ENCODE measurements at regions not wholly inside any gene's neighbourhood (a gene's known extent, or its start where the extent isn't known, plus 50 kb on each side); places are given as distances from the start of the nearest gene placed in this dataset.

DNA sequence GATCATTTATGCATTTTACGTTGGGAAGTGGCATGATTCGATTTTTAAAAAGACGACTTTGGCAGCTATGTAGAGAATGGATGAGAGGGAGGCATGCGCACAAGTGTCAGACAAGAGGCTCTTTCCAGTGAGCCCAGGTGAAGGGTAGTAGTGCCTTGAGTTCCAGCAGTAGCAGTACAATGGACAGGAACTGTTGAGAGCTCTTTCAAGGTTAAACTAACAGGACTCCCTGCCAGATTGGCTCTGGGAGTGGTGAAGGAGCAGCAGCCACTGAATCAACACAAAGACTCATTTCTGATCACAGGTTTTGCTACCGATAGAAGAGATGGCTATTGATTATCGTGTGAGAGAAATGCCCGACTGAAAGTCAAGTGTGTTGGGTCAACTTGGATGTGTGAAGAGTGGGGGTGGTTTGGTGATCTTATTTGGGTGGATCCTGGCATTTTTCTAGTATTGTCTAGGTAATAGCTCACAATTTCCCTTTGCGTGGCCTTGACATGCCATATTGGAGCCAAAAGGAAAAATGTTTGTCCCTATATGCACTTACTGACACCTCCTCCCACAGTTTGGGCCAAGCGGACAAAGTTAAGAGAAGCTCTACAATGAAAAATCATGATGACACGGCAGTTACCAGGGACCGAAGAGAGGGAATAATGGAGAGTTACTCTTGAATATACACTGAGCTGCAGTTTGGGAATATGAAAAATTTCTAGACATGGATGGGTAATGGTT lies 81.6 kb upstream of the MDFIC2 start:
- no TSS peak for BruUV-seq (replicated peaks)
- Mint-ChIP-seq H3K36me3 (ENCODE audit: insufficient read depth, unreplicated experiment) (no peaks in the 10 kb centered on the region), H3K9me3 (ENCODE audit: unreplicated experiment) (no peaks in the 10 kb centered on the region), H3K4me3 (ENCODE audit: unreplicated experiment) (no peak overlapping the region), H3K27ac (ENCODE audit: low read depth, unreplicated experiment) (no peak overlapping the region), H3K27me3 (ENCODE audit: insufficient read depth, unreplicated experiment) (peaks cover 86% of the 10 kb centered on the region), H3K4me1 (ENCODE audit: insufficient read depth, unreplicated experiment) (no peaks in the 10 kb centered on the region)
- ChIA-PET POLR2A (no interaction called here), CTCF (interaction anchor here (0.7 to 1.9 kb wide), 4 partner anchors 19 to 625 kb away, joined by 3 to 5 read pairs (median 4); no protein-coding TSS in a partner anchor)
- intact Hi-C loops (cut with micrococcal nuclease) = no loop called here
- TF ChIP-seq, protein P1, sequence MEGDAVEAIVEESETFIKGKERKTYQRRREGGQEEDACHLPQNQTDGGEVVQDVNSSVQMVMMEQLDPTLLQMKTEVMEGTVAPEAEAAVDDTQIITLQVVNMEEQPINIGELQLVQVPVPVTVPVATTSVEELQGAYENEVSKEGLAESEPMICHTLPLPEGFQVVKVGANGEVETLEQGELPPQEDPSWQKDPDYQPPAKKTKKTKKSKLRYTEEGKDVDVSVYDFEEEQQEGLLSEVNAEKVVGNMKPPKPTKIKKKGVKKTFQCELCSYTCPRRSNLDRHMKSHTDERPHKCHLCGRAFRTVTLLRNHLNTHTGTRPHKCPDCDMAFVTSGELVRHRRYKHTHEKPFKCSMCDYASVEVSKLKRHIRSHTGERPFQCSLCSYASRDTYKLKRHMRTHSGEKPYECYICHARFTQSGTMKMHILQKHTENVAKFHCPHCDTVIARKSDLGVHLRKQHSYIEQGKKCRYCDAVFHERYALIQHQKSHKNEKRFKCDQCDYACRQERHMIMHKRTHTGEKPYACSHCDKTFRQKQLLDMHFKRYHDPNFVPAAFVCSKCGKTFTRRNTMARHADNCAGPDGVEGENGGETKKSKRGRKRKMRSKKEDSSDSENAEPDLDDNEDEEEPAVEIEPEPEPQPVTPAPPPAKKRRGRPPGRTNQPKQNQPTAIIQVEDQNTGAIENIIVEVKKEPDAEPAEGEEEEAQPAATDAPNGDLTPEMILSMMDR (IDR thresholded peaks at IDR 0.05; ENCODE audit: unreplicated experiment) = no peak
- no peak for DNase-seq (ENCODE audit: unreplicated experiment)

DNA sequence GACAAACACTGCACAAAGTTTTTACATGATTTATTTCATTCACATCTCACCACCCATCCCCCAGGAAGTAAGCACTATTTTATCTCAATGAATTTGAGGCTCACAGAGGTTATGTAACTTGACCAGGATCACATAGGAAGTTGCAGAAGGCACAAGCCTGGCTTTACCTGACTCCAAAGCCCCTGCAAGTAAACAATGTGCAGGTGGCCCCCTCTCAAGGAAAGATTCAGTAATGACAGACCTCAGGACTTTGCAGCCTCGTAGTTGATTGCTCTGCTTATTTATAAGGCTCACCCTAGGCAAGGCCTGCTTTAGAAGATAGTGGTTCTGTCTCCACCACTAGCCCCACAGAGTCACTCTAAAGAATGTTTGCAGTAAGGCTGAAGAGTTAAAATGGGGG lies 79.8 kb upstream of the MDFIC2 start:
- no peak for DNase-seq (ENCODE audit: unreplicated experiment)
- H3K36me3 Mint-ChIP-seq (ENCODE audit: insufficient read depth, unreplicated experiment) = no peaks in the 10 kb centered on the region
- intact Hi-C loops (cut with micrococcal nuclease) = no loop called here
- POLR2A ChIA-PET = no interaction called here
- no peak overlapping the region for H3K4me3 Mint-ChIP-seq (ENCODE audit: unreplicated experiment)
- H3K4me1 Mint-ChIP-seq (ENCODE audit: insufficient read depth, unreplicated experiment) = no peaks in the 10 kb centered on the region
- TF ChIP-seq, protein P1 (IDR thresholded peaks at IDR 0.05; ENCODE audit: unreplicated experiment) = no peak
- BruUV-seq (replicated peaks) = no TSS peak
- no peak overlapping the region for H3K27ac Mint-ChIP-seq (ENCODE audit: low read depth, unreplicated experiment)
- no peaks in the 10 kb centered on the region for H3K9me3 Mint-ChIP-seq (ENCODE audit: unreplicated experiment)
- H3K27me3 Mint-ChIP-seq (ENCODE audit: insufficient read depth, unreplicated experiment) = peaks cover 92% of the 10 kb centered on the region
- CTCF ChIA-PET = interaction anchor here (1.9 kb wide), 1 partner anchor 34 kb away, joined by 5 read pairs; no protein-coding TSS in a partner anchor

DNA sequence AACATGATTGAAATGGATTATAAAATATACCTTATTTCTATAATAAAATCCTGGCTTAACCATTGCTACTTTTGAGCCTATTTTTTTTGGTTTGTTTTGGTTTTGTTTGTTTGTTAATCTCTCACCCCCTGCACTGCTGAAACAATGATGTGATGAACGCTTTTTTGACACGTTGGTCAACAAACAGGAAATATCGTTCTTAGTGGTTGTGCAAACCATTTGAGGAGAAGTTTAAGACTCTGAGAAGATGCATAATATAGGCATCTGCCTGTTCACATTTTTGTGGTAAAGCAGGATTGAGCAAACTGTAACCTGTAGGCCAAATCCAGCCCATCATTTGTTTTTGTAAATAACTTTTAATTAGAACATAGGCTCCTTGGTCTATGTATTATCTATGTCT lies 75.5 kb upstream of the MDFIC2 start:
- POLR2A ChIA-PET = no interaction called here
- Mint-ChIP-seq H3K9me3 (ENCODE audit: unreplicated experiment) (no peaks in the 10 kb centered on the region), H3K27ac (ENCODE audit: low read depth, unreplicated experiment) (no peak overlapping the region), H3K4me3 (ENCODE audit: unreplicated experiment) (no peak overlapping the region), H3K4me1 (ENCODE audit: insufficient read depth, unreplicated experiment) (no peaks in the 10 kb centered on the region), H3K27me3 (ENCODE audit: insufficient read depth, unreplicated experiment) (peaks cover 68% of the 10 kb centered on the region), H3K36me3 (ENCODE audit: insufficient read depth, unreplicated experiment) (no peaks in the 10 kb centered on the region)
- no peak for DNase-seq (ENCODE audit: unreplicated experiment)
- BruUV-seq (replicated peaks) = no TSS peak
- CTCF ChIA-PET = no interaction called here
- TF ChIP-seq, protein P1 (IDR thresholded peaks at IDR 0.05; ENCODE audit: unreplicated experiment) = no peak
- intact Hi-C loops (cut with micrococcal nuclease) = no loop called here

DNA sequence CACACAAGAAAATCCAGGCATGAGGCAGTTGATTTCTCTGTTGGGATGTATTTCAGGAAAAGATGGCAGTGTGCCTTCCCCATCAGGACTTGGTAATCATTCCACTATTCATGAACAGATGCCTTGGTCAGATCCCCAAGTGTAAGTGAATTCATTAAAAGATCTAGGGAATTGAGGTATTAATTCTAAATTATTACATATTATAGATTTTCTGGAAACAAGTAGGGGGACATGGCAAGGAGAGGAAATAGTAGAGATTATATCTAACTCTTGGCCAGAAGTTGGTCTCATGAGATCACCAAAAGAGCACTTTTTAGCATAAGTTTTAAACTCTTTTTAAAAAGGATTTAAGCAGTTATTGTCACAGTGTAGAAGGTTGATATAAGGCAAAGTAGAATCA lies 74.4 kb upstream of the MDFIC2 start:
- ChIA-PET CTCF (no interaction called here), POLR2A (no interaction called here)
- BruUV-seq (replicated peaks) = no TSS peak
- H3K4me3 Mint-ChIP-seq (ENCODE audit: unreplicated experiment) = no peak overlapping the region
- no peaks in the 10 kb centered on the region for H3K9me3 Mint-ChIP-seq (ENCODE audit: unreplicated experiment)
- H3K27me3 Mint-ChIP-seq (ENCODE audit: insufficient read depth, unreplicated experiment) = peaks cover 68% of the 10 kb centered on the region
- H3K4me1 Mint-ChIP-seq (ENCODE audit: insufficient read depth, unreplicated experiment) = no peaks in the 10 kb centered on the region
- no peak for DNase-seq (ENCODE audit: unreplicated experiment)
- TF ChIP-seq, protein P1 (IDR thresholded peaks at IDR 0.05; ENCODE audit: unreplicated experiment) = no peak
- no peak overlapping the region for H3K27ac Mint-ChIP-seq (ENCODE audit: low read depth, unreplicated experiment)
- intact Hi-C loops (cut with micrococcal nuclease) = no loop called here
- no peaks in the 10 kb centered on the region for H3K36me3 Mint-ChIP-seq (ENCODE audit: insufficient read depth, unreplicated experiment)
